ENCODE measurements at regions not wholly inside any gene's neighbourhood (a gene's known extent, or its start where the extent isn't known, plus 50 kb on each side); places are given as distances from the start of the nearest gene placed in this dataset.

DNA sequence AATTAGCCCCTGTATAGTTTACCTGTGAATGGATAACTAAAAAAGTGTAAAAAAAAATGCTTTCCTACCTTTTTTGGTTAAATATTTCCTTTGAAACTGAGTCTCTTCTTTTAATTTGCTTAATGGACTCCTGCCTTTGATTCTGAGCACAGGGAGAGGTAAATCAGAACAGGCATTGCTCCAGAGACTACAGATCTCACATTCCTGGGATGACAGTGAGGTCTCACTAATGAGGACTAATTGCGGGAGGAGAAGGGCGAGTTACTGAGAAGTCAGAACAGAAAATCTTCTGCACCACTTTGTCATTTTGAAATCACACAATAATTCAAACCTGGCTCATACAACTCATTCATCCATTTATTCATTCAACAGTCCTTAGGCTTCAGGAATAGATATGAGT is 437.0 kb upstream of the ASIC2 start:
- peaks cover 0 to 5% (median 0%) of the 10 kb centered on the region in 12 donors for H3K9me3 ChIP-seq
- 30 to 45% (median 39%) methylated on average over 2 of the region's 2 CpGs for WGBS, 4 donors
- no peak overlapping the region for H3K4me3 ChIP-seq
- ATAC-seq (no peak), DNase-seq (no peak)
- no peaks in the 10 kb centered on the region for H3K36me3 ChIP-seq
- H3K4me1 ChIP-seq: no peaks in the 10 kb centered on the region
- H3K27me3 ChIP-seq: peaks cover 0 to 55% (median 10%) of the 10 kb centered on the region in 9 donors
- H3K27ac ChIP-seq: no peak overlapping the region
- TF ChIP-seq, protein P1, sequence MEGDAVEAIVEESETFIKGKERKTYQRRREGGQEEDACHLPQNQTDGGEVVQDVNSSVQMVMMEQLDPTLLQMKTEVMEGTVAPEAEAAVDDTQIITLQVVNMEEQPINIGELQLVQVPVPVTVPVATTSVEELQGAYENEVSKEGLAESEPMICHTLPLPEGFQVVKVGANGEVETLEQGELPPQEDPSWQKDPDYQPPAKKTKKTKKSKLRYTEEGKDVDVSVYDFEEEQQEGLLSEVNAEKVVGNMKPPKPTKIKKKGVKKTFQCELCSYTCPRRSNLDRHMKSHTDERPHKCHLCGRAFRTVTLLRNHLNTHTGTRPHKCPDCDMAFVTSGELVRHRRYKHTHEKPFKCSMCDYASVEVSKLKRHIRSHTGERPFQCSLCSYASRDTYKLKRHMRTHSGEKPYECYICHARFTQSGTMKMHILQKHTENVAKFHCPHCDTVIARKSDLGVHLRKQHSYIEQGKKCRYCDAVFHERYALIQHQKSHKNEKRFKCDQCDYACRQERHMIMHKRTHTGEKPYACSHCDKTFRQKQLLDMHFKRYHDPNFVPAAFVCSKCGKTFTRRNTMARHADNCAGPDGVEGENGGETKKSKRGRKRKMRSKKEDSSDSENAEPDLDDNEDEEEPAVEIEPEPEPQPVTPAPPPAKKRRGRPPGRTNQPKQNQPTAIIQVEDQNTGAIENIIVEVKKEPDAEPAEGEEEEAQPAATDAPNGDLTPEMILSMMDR (IDR thresholded peaks at IDR 0.05): no peak
- no peak for TF ChIP-seq POLR2A (IDR thresholded peaks at IDR 0.05)
- intact Hi-C loops (cut with DNase I): no loop called here

DNA sequence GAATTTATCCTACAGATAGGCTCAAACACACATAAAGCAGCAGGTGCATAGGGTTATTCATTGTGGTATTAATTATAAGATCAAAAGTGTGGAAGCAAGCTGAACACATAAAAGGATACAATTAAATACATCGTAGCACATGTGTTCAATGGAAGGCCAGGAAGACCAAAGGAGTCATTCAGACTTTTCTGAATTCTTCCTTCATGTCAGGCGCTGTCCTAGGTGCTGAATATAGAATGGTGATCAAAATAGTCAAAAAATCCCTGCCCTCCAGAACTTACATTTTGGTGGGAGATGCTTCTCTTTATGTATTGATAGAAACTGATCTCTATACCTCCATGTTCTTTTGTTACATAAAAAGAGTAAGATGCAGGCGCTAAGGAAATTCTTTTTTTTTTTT is 439.0 kb upstream of the ASIC2 start:
- DNase-seq: no peak
- no peak overlapping the region for H3K27ac ChIP-seq
- peaks cover 0 to 60% (median 11%) of the 10 kb centered on the region in 9 donors for H3K27me3 ChIP-seq
- no peak for ATAC-seq
- intact Hi-C loops (cut with DNase I): no loop called here
- peaks cover 0 to 5% (median 0%) of the 10 kb centered on the region in 12 donors for H3K9me3 ChIP-seq
- no peaks in the 10 kb centered on the region for H3K36me3 ChIP-seq
- TF ChIP-seq POLR2A (IDR thresholded peaks at IDR 0.05): no peak
- TF ChIP-seq, protein P1 (IDR thresholded peaks at IDR 0.05): no peak
- WGBS, 4 donors: 26 to 39% (median 32%) methylated on average over 3 of the region's 3 CpGs
- H3K4me3 ChIP-seq: no peak overlapping the region
- H3K4me1 ChIP-seq: no peaks in the 10 kb centered on the region

DNA sequence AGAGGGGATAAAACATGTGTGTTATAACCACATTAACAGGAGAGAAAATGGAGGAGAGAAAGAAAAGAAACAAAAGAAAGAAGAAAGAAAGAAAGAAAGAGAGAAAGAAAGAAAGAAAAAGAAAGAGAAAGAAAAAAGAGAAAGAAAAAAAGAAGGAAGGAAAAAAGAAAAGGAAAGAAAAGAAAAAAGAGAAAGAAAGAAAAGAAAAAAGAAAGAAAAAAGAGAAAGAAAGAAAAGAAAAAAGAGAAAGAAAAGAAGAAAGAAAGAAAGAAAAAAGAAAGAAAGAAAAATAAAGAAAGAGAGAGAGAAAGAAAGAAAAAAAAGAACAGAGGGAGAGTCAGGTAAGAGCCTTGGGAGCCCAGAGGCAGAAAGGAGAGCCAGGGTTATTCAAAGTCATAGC is 446.6 kb upstream of the ASIC2 start:
- DNase-seq: no peak
- intact Hi-C loops (cut with DNase I): loop anchor here in 1 of 10 donors (10.0 kb wide), 1 partner anchor 725 kb away; no protein-coding TSS in a partner anchor
- no peaks in the 10 kb centered on the region for H3K36me3 ChIP-seq

DNA sequence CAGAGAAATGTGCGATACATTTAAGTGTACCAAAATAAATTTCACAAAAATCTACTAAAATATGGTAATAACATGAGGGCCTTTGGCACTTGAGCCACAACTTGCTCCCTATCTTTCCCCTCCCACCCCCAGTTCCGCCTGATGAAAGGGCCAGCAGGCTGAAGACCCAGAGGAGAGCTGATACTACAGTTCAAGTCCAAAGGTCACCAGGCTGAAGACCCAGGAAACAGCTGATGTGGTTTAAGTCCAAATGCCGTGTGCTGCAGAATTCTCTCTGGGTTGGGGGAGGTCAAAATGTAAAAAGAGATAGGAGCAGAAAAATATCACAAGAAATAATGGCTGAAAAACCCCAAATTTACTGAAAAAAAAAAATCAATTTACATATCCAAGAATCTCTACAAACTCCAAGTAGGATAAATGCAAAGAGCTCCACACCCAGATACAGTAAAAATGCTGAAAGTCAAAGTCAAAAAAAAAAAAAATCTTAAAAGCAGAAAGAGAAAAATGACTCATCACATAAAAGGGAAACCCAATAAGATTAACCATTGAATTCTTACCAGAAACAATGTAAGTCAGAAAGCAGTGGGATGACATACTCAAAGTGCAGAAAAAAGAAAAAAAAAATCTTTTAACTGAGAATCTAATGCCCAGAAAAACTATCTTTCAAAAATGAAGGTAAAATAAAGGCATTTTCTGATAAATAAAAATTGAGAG is 452.1 kb upstream of the ASIC2 start:
- TF ChIP-seq, protein P1 (IDR thresholded peaks at IDR 0.05): no peak
- TF ChIP-seq POLR2A (IDR thresholded peaks at IDR 0.05): no peak
- H3K9me3 ChIP-seq: no peaks in the 10 kb centered on the region
- no peak overlapping the region for H3K27ac ChIP-seq
- intact Hi-C loops (cut with DNase I): loop anchor here in 2 of 10 donors (5.0 to 10.0 kb wide), 2 partner anchors 223 to 730 kb away; no protein-coding TSS in a partner anchor
- DNase-seq (no peak), ATAC-seq (no peak)
- no peaks in the 10 kb centered on the region for H3K4me1 ChIP-seq
- peaks cover 0 to 39% (median 0%) of the 10 kb centered on the region in 9 donors for H3K27me3 ChIP-seq
- H3K4me3 ChIP-seq: no peak overlapping the region
- 43 to 54% (median 49%) methylated on average over 3 of the region's 3 CpGs for WGBS, 4 donors
- no peaks in the 10 kb centered on the region for H3K36me3 ChIP-seq

More for the DNA sequence above, 446.6 kb upstream of the ASIC2 start:
- Histone ChIP-seq H3K27me3 (peaks cover 0 to 46% (median 2%) of the 10 kb centered on the region in 9 donors), H3K4me3 (no peak overlapping the region), H3K27ac (no peak overlapping the region), H3K4me1 (no peaks in the 10 kb centered on the region), H3K9me3 (peaks cover 0 to under 1% (median 0%) of the 10 kb centered on the region in 12 donors)
- TF ChIP-seq, protein P1 (IDR thresholded peaks at IDR 0.05): no peak
- TF ChIP-seq POLR2A (IDR thresholded peaks at IDR 0.05): no peak
- ATAC-seq: no peak

Data from heart left ventricle (tissue), 16 donors.